ENCODE measurements at regions not wholly inside any gene's neighbourhood (a gene's known extent, or its start where the extent isn't known, plus 50 kb on each side); places are given as distances from the start of the nearest gene placed in this dataset.

GRCh38 chrX:87391742-87392141 is 125.9 kb upstream of the KLHL4 start:
- TF ChIP-seq CTCF (IDR thresholded peaks at IDR 0.05) (no peak), POLR2AphosphoS5 (IDR thresholded peaks at IDR 0.05) (no peak), POLR2A (IDR thresholded peaks at IDR 0.05) (no peak)
